Upper lobe of left lung (tissue), 4 donors: ENCODE measurements at regions not wholly inside any gene's neighbourhood (a gene's known extent, or its start where the extent isn't known, plus 50 kb on each side); places are given as distances from the start of the nearest gene placed in this dataset.

Source experiments
- EP300 ChIP-seq, 4 donors: sonication (generic); formaldehyde crosslinking; IDR thresholded peaks; one replicate each; pipeline ENCODE4 v1.5.1; 2017; ENCODE audit warnings: antibody characterized with exemption in 4 of 4, control low read depth in 2 of 4
- POLR2AphosphoS5 ChIP-seq, 2 donors: sonication (generic); formaldehyde crosslinking; IDR thresholded peaks; one replicate each; pipeline ENCODE4 v1.5.1; 2017; ENCODE audit warnings: antibody characterized with exemption in 2 of 2
- TF ChIP-seq, protein P1 (sequence below), 6 experiments: fragments of 450-650 bp in 4 of 6; fragments of 200-600 bp in 2 of 6; sonication (generic) in 2 of 6; IDR thresholded peaks; one replicate each; pipeline ENCODE4 v1.5.1; 2016 to 2019; ENCODE audit warnings: antibody characterized with exemption in 6 of 6

DNA sequence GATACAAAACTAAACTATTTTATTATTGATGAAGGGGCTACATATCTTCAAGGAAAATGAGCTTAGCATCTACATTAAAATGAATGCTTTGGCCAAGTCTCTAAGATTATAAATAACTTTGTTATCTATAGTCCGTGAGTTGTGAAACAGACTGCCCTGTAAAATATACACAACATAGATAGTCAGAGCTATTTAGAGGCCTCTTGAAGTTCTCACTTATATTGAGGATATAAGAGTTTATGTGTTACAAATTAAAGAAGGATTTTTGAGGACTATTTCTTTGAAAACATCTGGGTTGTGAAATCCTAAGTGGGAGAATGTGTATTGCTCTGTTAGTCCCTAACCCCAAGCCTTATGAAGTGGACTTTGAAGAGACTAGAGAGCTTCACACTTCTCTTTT lies 292.0 kb upstream of the CDH2 start:
- no peak for TF ChIP-seq EP300 (IDR thresholded peaks at IDR 0.05)
- TF ChIP-seq POLR2AphosphoS5 (IDR thresholded peaks at IDR 0.05), result no peak
- TF ChIP-seq, protein P1, sequence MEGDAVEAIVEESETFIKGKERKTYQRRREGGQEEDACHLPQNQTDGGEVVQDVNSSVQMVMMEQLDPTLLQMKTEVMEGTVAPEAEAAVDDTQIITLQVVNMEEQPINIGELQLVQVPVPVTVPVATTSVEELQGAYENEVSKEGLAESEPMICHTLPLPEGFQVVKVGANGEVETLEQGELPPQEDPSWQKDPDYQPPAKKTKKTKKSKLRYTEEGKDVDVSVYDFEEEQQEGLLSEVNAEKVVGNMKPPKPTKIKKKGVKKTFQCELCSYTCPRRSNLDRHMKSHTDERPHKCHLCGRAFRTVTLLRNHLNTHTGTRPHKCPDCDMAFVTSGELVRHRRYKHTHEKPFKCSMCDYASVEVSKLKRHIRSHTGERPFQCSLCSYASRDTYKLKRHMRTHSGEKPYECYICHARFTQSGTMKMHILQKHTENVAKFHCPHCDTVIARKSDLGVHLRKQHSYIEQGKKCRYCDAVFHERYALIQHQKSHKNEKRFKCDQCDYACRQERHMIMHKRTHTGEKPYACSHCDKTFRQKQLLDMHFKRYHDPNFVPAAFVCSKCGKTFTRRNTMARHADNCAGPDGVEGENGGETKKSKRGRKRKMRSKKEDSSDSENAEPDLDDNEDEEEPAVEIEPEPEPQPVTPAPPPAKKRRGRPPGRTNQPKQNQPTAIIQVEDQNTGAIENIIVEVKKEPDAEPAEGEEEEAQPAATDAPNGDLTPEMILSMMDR (IDR thresholded peaks at IDR 0.05), result no peak
